Stimulated activated CD4-positive, alpha-beta T cell treated with anti-CD3 and anti-CD28 coated beads, Interleukin-15, amount 100 ng/mL, for 48 hours (primary cell): ENCODE measurements at regions not wholly inside any gene's neighbourhood (a gene's known extent, or its start where the extent isn't known, plus 50 kb on each side); places are given as distances from the start of the nearest gene placed in this dataset.
"Not testable (repeated sequence)": the region's sequence is repeated elsewhere in the genome, so short reads cannot be mapped to it uniquely, and the experiment has no call there.

ENCODE experiments used
- DNase-seq, 2 donors: peaks; one replicate each; pipeline ENCODE4 v3.0.0-alpha.2; 2020; ENCODE audit warnings: low read depth in 2 of 2

DNA sequence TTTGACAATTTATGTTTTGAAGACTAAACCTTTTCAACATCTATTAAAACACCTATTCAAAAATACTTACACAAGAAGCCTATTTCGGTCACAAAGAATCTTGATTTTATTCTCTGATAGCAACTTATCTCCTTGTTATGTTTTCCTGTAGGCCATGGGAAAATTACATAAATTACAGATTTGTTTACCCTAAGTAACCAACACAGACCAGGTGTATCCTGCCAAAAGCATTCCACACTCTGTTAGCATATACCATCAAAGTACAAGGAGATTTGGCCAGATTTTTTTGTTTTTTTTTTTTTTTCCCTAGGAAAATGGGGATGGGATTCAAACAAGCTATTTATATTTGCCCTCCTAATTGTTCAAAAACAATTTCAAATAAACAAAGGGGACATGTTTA is 497.9 kb upstream of the MAGEB18 start:
- no peak for DNase-seq

DNA sequence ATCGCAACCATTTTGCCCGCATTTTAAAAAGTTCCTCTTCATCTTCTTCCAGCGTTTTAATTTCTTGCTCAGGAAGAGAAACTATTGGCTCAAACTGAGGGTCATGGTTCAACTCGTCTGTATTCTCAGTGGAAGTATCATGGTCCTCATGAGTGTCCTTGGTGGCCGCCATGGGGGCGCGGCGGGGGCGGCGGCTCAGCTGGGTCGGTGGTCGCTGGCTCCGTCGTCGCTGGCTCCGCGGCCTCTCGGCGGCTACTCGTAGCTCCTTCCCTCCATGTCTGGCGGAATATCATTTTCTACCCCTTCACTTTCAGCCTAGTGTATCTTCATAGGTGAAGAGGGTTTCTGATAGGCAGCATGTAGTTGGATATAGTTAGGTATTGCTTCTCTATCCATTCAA is 492.0 kb upstream of the MAGEB18 start:
- no peak for DNase-seq

- DNase-seq, result no peak
These were observed 489.4 kb upstream of the MAGEB18 start for GRCh38 chrX:25648790-25649189.

GRCh38 chrX:25650216-25650820 is 487.8 kb upstream of the MAGEB18 start:
- DNase-seq, result no peak

- DNase-seq, result no peak
These were observed 478.8 kb upstream of the MAGEB18 start for GRCh38 chrX:25659317-25659716.

DNA sequence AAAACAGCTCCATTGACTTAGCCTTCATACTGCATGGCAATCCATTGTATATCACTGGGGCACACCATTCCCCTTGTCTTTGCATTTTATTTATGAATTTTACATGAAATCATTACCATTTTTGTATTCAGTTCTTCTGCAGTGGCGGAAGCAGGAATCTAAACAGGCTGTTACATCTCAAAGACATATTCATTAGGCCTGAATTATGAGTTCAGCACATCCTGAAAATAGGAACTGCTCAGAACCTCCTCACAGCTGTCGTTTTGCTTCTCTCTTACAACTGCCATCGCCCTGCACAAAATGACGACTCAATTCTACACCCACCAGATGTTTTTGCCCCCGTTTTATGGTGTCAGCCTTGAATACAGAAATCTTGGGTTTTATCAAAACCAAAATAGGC is 474.4 kb upstream of the MAGEB18 start:
- no peak for DNase-seq

DNA sequence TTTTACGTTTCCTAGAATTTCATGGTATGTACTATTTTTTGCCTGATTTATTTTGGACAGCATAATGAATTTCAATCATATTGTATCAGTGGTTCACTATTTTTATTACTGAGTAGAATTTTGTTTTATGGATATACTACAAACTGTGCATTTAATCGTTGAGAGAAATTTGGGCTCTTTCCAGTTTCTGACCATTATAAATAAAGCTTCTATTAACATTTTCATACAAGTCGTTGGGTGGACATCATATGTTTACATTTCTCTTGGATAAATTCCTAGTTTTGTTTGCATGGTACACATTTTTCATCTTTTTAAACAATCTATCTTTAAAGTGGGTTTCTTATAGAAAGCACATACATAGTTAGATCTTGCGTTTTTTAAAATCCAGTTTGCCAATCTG is 472.7 kb upstream of the MAGEB18 start:
- DNase-seq, result no peak

GRCh38 chrX:25667681-25668080 is 470.5 kb upstream of the MAGEB18 start:
- no peak for DNase-seq

- no peak for DNase-seq
These were observed 463.4 kb upstream of the MAGEB18 start for GRCh38 chrX:25674776-25675175.

DNA sequence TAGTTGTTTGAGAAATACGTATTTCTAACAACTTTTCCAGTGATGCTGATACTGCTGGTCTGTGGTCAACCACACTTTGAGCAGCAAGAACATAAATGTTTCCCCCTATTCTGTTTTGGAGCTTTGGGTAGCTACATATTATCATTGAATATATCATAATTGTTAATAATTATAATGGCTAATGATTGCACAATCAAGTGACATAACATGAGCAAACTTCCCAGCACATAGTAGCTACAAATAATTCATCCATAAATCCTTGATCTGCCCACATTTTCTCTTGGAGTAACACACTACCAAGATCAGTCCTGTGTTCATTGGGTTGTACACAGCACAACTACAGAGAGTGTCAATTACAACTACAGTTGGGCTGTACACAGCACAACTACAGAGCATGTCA is 436.3 kb upstream of the MAGEB18 start:
- no peak for DNase-seq

DNA sequence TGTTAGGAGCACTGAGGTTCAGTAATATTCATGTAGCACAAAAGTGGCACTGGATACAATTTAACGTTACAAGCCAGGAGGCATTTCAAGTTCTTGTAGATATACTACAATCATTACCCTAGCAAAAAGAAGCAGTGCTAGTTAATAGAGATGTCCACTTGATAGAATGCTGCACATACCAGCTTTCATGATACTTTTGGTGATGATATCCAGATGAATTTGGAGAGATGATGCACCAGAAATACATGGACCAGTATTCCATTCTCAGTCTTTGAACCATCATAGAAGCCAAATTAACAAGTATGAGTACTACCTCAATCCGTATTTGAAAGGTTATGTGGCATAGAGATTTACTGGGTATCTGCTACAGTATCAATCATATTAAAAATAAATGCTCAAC is 421.0 kb upstream of the MAGEB18 start:
- no peak for DNase-seq

DNA sequence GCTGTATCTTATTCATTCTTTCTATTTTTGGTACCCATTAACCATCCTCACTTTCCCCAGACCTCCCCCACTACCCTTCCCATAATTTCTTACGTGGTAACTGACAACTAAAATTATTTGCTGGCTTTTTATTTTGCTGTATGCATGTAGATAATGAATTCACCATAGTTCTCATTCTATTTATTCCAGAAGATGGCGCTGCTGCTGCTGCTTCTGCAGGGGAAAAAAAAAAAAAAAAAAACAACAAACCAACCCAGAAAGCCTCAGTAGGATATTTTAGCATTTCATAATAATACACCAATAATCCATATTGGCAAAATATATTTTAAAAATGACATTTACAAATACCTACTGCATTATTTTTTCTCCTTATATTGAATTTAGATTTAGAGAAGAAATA is 416.6 kb upstream of the MAGEB18 start:
- DNase-seq, result no peak

GRCh38 chrX:25726539-25726938 is 411.6 kb upstream of the MAGEB18 start:
- DNase-seq, result no peak

- no peak for DNase-seq
These were observed 405.0 kb upstream of the MAGEB18 start for GRCh38 chrX:25733148-25733547.

DNA sequence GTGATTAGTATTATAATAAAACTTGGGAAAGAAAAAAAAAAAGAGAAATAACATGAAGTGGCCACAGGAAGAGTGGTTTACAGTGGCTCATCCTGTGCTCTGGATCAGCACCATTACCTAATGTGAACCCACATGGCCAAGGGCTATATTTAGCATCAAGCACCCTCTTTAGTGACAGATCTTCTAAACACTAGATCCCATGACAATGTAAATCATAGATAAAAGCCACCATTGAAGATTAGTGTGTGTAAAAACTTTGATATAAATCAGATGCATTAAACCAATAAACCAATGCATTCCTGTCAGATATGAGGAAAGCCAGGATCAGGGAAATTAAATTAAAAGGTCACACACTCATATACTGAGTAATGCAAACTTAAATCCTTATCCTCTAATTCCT is 400.6 kb upstream of the MAGEB18 start:
- DNase-seq, result no peak

GRCh38 chrX:25742334-25742733 is 395.8 kb upstream of the MAGEB18 start:
- no peak for DNase-seq

DNA sequence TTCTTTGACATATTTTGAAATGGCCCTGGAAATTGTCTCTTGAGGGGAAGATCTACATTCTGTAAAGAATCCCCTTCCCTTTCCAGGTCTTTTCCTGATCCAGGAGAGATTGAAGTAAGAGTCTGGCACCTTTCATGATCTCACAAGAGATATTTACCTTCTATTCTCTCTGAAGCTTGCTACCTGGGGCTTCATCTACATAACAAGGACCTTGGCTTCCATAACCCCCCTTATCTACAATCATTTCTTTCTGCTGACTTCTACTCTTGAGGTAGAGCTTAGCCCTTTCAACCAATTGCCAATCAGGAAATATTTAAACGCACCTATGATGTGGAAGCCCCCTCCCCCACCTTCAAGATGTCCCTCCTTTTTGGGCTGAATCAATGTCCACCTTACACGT is 383.7 kb upstream of the MAGEB18 start:
- DNase-seq, result no peak

GRCh38 chrX:25755194-25755593 is 382.9 kb upstream of the MAGEB18 start:
- no peak for DNase-seq

GRCh38 chrX:25762656-25763055 is 375.5 kb upstream of the MAGEB18 start:
- DNase-seq, result no peak

- DNase-seq, result not testable (repeated sequence)
These were observed 366.3 kb upstream of the MAGEB18 start for GRCh38 chrX:25771853-25772252.

- not testable (repeated sequence) for DNase-seq
These were observed 340.3 kb upstream of the MAGEB18 start for GRCh38 chrX:25797796-25798195.

DNA sequence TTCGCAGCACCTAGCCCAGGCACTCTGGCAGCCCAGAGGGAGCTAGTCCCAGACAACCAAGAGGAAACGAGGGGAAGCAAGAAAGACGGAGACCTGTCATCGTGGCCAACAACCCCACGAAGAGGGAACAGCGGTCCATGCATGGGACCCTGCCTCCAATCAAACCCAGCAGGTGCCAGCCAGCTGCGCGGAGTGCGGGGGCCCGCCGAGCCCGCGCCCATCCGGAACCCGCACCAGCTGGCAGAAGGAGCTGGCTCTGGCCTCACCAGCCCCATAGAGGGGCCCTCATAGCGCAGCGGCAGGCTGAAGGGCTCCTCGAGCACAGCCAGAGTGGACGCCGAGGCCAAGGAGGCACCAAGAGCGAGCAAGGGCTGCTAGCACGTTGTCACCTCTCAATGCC is 332.4 kb upstream of the MAGEB18 start:
- DNase-seq, result no peak

DNA sequence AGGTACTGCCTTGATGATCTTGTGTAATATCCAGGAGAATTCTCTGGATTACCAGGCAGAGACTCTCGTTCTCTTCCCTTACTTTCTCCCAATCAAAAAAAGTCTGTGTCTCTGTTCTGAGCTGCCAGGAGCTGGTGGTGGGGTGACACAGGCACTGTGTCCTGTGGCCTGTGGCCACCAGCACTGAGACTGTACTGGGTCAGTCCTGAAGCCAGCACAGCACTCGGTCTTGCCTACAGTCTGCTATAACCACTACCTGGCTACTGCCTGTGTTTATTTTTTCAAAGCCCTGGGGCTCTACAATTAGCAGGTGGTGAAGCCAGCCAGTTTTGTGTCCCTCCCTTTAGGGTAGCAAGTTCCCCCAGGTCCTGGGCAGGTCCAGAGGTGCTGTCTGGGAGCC is 331.1 kb upstream of the MAGEB18 start:
- DNase-seq, result no peak

DNA sequence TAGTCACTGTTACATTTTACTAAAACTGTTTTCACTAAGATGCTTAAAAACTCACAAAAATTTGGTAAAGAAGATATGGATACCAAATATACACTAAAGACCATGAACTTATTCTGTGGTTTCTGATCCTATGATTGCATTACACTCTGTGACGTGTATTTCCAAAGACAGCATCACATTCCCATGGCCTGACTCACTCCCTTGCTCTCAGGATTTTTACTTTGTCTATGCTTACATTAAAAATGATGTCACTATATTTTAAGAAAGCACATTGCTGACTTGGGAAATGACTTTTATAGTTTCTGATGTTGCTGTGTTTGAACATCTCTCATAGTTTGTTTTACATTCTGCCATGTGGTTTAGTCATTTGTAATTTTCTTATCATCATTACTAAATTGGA is 327.9 kb upstream of the MAGEB18 start:
- DNase-seq, result no peak

GRCh38 chrX:25819879-25820278 is 318.3 kb upstream of the MAGEB18 start:
- no peak for DNase-seq
